ENCODE measurements at regions not wholly inside any gene's neighbourhood (a gene's known extent, or its start where the extent isn't known, plus 50 kb on each side); places are given as distances from the start of the nearest gene placed in this dataset.

- in situ Hi-C loops (cut with MboI; ENCODE audit: low sequenced_read_pairs, unreplicated experiment) = no loop called here
- DNase-seq (ENCODE audit: low spot score) = no peak
- TF ChIP-seq CTCF (IDR thresholded peaks at IDR 0.05; ENCODE audit: borderline replicate concordance, control extremely low read depth, extremely low read depth, insufficient read depth, missing control alignments) = no peak
These were observed 138.8 kb downstream of the OAT start for GRCh38 chr10:124279882-124280281.

GRCh38 chr10:124279298-124279697, 139.4 kb downstream of the OAT start:
- in situ Hi-C loops (cut with MboI; ENCODE audit: low sequenced_read_pairs, unreplicated experiment) = no loop called here
- TF ChIP-seq CTCF (IDR thresholded peaks at IDR 0.05; ENCODE audit: borderline replicate concordance, control extremely low read depth, extremely low read depth, insufficient read depth, missing control alignments) = no peak
- DNase-seq (ENCODE audit: low spot score) = no peak

GRCh38 chr10:124278356-124278755, 140.4 kb downstream of the OAT start:
- no peak for DNase-seq (ENCODE audit: low spot score)
- TF ChIP-seq CTCF (IDR thresholded peaks at IDR 0.05; ENCODE audit: borderline replicate concordance, control extremely low read depth, extremely low read depth, insufficient read depth, missing control alignments) = no peak
- in situ Hi-C loops (cut with MboI; ENCODE audit: low sequenced_read_pairs, unreplicated experiment) = no loop called here

- TF ChIP-seq CTCF (IDR thresholded peaks at IDR 0.05; ENCODE audit: borderline replicate concordance, control extremely low read depth, extremely low read depth, insufficient read depth, missing control alignments) = no peak
- in situ Hi-C loops (cut with MboI; ENCODE audit: low sequenced_read_pairs, unreplicated experiment) = no loop called here
- no peak for DNase-seq (ENCODE audit: low spot score)
These were observed 145.6 kb downstream of the OAT start for GRCh38 chr10:124273141-124273540.

GRCh38 chr10:124271676-124272075, 147.0 kb downstream of the OAT start:
- TF ChIP-seq CTCF (IDR thresholded peaks at IDR 0.05; ENCODE audit: borderline replicate concordance, control extremely low read depth, extremely low read depth, insufficient read depth, missing control alignments) = no peak
- no peak for DNase-seq (ENCODE audit: low spot score)
- in situ Hi-C loops (cut with MboI; ENCODE audit: low sequenced_read_pairs, unreplicated experiment) = no loop called here

- TF ChIP-seq CTCF (IDR thresholded peaks at IDR 0.05; ENCODE audit: borderline replicate concordance, control extremely low read depth, extremely low read depth, insufficient read depth, missing control alignments) = no peak
- no peak for DNase-seq (ENCODE audit: low spot score)
- in situ Hi-C loops (cut with MboI; ENCODE audit: low sequenced_read_pairs, unreplicated experiment) = no loop called here
These were observed 148.0 kb downstream of the OAT start for GRCh38 chr10:124270530-124271327.

All from GM13976 (cell line).